B cell (primary cell): ENCODE measurements at regions not wholly inside any gene's neighbourhood (a gene's known extent, or its start where the extent isn't known, plus 50 kb on each side); places are given as distances from the start of the nearest gene placed in this dataset.

Source experiments
- EZH2 ChIP-seq: IDR thresholded peaks from 2 replicates; pipeline ENCODE4 v1.6.1; 2012; ENCODE audit warnings: borderline replicate concordance, low read depth, mild to moderate bottlenecking, moderate library complexity, low read length; ENCODE audit not compliant: insufficient read depth, poor library complexity, severe bottlenecking
- TF ChIP-seq, protein P1 (sequence below): fragments of 200-600 bp; IDR thresholded peaks from one replicate; pipeline ENCODE4 v1.8.0; 2022; ENCODE audit warnings: antibody characterized with exemption, mild to moderate bottlenecking

DNA sequence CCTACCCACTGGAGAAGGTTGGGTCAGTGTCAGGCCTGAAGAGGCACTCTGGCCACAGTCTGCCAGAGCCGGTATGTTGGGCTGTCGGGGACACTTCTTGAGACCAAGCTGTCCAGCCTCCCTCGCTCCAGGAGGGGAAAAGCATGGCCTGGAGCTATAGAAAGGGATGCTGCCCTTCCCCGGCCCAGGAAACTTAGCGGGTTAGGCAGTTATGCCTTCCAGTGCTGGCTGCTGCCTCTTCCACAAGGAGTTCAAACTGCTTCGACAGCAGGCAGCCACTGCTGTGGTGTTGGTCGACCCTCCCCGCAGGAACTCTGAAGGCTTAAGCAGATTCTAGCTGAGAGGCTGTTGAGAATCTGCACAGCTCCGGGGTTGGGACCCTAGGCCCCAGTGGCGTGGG is 819.4 kb downstream of the DIPK2A start:
- TF ChIP-seq, protein P1, sequence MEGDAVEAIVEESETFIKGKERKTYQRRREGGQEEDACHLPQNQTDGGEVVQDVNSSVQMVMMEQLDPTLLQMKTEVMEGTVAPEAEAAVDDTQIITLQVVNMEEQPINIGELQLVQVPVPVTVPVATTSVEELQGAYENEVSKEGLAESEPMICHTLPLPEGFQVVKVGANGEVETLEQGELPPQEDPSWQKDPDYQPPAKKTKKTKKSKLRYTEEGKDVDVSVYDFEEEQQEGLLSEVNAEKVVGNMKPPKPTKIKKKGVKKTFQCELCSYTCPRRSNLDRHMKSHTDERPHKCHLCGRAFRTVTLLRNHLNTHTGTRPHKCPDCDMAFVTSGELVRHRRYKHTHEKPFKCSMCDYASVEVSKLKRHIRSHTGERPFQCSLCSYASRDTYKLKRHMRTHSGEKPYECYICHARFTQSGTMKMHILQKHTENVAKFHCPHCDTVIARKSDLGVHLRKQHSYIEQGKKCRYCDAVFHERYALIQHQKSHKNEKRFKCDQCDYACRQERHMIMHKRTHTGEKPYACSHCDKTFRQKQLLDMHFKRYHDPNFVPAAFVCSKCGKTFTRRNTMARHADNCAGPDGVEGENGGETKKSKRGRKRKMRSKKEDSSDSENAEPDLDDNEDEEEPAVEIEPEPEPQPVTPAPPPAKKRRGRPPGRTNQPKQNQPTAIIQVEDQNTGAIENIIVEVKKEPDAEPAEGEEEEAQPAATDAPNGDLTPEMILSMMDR, result no peak
- TF ChIP-seq EZH2, result no peak
